HG03457 (cell line): ENCODE measurements at regions not wholly inside any gene's neighbourhood (a gene's known extent, or its start where the extent isn't known, plus 50 kb on each side); places are given as distances from the start of the nearest gene placed in this dataset.
"Not testable (repeated sequence)": the region's sequence is repeated elsewhere in the genome, so short reads cannot be mapped to it uniquely, and the experiment has no call there.

ENCODE experiments used
- ATAC-seq: cut with Tn5 transposase; IDR thresholded peaks from one replicate; pipeline ENCODE4 v1.9.1; 2021; ENCODE audit warnings: moderate number of reproducible peaks; ENCODE audit not compliant: unreplicated experiment

DNA sequence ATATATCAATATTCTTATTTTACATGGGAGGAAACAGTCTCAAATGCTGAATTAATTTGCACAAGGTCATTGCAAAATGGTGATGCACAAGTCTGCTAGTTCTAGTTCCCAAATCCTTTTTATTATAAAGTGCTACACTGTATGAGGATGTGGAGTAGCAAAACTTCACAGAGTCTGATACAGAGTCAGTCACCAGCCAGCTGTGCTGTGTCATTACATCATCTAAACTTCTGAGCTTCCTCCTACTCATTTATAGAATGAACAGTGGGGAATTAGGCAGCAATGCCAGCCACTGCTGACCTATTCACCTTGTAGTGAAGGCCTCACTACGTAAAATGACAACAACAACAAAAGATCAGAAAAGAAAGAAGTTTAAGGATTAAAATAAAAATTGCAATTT lies 357.8 kb downstream of the TMEM167A start:
- no peak for ATAC-seq

- ATAC-seq = no peak
Observed at GRCh38 chr5:82717738-82718137, 359.5 kb downstream of the TMEM167A start.

- ATAC-seq = not testable (repeated sequence)
Observed at GRCh38 chr5:82714732-82715131, 362.5 kb downstream of the TMEM167A start.

GRCh38 chr5:82713811-82714210 lies 363.4 kb downstream of the TMEM167A start:
- no peak for ATAC-seq

DNA sequence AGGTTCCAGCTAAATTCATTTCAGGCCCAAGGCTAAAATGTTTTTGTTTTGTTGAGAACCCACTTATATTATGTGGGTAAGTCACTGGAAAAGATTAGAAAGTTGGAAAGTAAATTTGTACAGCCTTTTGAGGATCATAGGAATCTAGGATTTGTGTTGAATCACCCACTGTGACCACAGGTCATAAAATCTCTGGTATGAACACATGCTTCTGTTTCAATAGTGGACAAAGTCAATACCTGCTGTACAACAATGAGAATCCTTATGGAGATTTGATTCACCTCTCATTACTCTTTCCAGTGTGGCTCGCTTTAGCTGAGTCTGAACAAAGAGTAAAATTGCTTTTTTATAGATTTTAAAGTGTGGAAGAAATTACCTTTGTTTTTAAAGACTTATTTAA lies 369.5 kb downstream of the TMEM167A start:
- no peak for ATAC-seq

- ATAC-seq = no peak
Observed at GRCh38 chr5:82704381-82704780, 372.8 kb downstream of the TMEM167A start.

DNA sequence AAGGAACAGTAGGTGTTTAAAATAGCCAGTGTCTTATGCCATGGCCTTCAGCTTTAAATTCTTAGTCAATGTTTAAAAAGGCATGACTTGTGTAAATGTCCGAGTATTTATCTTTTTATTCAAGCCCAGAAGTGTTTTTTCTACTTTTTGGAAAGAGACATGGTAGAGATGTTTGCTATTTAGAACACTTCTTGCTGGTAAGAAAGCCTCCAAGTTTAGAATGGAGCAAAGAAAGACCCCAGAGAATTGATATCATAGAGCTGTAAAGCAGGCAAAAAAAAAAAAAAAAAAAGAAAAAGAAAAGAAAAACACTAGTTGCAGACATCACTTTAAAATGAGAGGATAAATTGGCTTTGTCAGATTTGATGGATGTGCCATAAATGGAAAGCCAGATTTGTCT lies 375.1 kb downstream of the TMEM167A start:
- no peak for ATAC-seq

GRCh38 chr5:82699737-82700136 lies 377.5 kb downstream of the TMEM167A start:
- no peak for ATAC-seq

GRCh38 chr5:82698026-82698425 lies 379.2 kb downstream of the TMEM167A start:
- ATAC-seq = no peak

DNA sequence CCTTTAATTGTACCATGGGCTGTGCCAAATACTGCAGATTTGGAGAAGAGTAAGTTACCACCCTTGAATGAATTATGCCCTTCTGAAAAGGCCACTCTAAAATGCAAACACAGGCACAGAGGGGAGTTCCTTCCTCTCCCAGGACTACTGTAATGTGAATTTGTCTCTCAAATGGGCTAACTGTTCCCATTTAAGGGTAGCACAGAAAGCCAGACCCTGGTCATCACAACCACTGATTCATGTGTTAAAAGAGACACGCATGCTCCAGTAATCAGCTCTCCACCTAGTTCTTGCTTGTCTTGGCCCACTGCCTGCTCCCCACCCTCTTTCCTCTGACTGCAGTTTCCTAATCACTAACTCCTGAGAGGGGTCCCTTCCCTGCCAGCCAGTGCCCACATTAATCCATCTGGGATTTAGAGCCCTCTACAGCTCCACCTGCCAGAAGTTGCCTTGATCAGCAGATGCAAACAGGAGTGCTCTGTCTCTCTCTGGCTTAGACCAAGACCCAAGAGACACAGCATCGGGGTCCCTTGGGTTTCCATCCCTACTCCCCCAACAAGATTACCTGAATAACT lies 382.4 kb downstream of the TMEM167A start:
- ATAC-seq = no peak

GRCh38 chr5:82692826-82693225 lies 384.4 kb downstream of the TMEM167A start:
- ATAC-seq = no peak

DNA sequence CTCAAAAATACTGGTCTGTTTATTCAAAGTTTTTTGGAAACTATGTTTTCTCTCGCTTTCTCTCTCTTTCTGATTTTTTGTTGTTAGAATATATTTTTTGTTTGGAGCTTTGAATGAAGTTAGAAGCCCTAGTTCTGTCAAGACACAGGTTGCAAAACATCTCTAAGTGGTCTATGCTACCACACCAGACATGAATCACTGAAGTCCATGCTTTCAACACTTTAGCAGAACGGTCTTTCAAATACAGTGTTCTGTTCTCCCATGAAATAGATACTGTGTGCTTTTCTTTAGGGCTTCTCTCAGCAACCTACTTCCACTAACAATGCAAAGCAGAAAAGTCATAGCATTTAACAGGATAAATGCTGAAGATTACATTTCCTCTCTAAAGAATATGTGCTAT lies 392.5 kb downstream of the TMEM167A start:
- ATAC-seq = no peak

DNA sequence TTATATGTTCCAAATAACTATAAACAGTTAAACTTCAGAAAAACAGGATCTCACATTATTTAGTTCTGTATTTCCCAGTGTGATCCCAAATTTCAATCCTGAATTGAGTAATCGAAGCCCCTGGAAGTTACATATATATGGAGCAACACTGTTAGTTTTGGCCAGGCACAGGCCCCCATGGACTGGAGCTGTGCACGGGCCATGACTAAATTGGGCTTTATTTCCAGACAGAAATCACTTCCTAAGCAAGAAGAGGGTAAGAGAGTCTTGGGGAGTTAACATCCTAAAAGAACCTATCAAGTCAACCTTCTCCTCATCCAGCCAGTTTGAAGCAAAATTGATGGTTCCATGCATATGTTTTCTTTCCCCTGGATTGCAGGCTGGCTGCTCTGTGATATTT lies 393.0 kb downstream of the TMEM167A start:
- no peak for ATAC-seq

GRCh38 chr5:82679660-82680059 lies 397.5 kb downstream of the TMEM167A start:
- ATAC-seq = no peak

- peak; percentile 83 for ATAC-seq
Observed at GRCh38 chr5:82676661-82677060, 398.5 kb upstream of the RPS23 start.

DNA sequence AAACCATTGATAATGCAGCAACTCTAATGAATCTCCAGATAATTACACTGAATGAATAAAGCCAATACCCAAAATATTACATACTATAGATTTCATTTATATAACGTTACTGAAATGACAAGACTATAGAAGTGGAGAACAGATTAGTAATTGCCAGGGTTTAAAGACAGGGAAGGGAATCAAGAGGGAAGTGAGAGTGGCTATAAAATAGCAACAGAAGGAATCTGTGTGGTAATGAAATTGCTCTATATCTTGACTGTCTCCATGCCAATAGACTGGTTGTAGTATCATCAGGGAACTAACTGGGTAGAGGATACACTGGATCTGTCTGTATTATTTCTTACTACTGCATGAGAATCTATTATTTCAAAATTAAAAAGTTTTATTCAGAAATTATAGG lies 396.5 kb upstream of the RPS23 start:
- ATAC-seq = no peak

GRCh38 chr5:82673057-82673809 lies 395.1 kb upstream of the RPS23 start:
- ATAC-seq = no peak

- ATAC-seq = no peak
Observed at GRCh38 chr5:82670692-82671091, 392.5 kb upstream of the RPS23 start.

- no peak for ATAC-seq
Observed at GRCh38 chr5:82669720-82670119, 391.6 kb upstream of the RPS23 start.

- no peak for ATAC-seq
Observed at GRCh38 chr5:82666312-82666711, 388.2 kb upstream of the RPS23 start.

DNA sequence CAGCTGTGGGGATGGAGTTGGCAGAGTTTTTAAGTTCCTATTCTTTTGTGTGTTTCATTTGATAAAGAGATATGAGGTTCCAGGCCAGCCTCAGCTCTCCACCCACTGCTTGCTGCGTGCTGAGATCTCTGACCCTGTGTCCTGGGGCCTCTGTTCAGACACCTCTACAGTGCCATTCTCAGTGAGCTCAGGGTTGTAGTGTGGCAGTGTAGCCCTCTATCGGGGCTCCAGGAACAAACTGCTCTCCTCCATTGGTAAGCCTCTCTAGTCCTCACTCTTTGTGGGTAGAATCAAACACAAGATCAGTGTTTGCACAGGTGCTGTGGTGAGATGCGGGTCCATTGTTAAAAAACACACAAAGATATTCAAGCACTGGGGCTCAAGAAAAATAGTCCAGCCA lies 386.6 kb upstream of the RPS23 start:
- no peak for ATAC-seq

DNA sequence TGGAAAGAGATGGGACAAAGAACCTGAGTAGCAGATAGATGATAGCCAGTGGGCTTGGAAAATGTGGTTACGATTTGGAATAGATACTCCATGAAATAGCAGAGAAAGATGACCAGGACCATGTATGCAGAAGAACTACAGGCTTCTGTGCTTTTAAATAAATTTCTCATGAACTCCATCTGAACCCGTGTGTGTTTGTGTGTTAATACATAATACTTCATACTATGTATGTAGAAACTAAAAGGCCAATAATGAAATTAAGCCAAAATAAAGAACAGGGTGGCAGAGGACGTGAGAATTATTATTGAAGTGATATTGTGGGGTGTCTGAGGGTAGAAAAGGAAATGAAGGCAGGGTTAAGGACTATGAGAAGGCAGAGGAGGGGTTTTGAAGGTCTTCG lies 385.1 kb upstream of the RPS23 start:
- ATAC-seq = no peak

GRCh38 chr5:82662340-82662739 lies 384.2 kb upstream of the RPS23 start:
- ATAC-seq = no peak
